Fibroblast of pulmonary artery (primary cell): ENCODE measurements at regions not wholly inside any gene's neighbourhood (a gene's known extent, or its start where the extent isn't known, plus 50 kb on each side); places are given as distances from the start of the nearest gene placed in this dataset.

Source experiments
- DNase-seq: peaks from one replicate; pipeline ENCODE4 v3.0.0-alpha.2; 2010; ENCODE audit warnings: low read depth
- H3K4me3 ChIP-seq: replicated peaks from 2 replicates; pipeline ENCODE4 v1.5.1; 2011; ENCODE audit warnings: low read depth, mild to moderate bottlenecking, control low read depth, low read length, moderate library complexity
- TF ChIP-seq, protein P1 (sequence below): IDR thresholded peaks from 2 replicates; pipeline ENCODE4 v1.5.1; 2011; ENCODE audit warnings: mild to moderate bottlenecking, control low read depth, low read length, inconsistent platforms; ENCODE audit errors: missing control alignments

DNA sequence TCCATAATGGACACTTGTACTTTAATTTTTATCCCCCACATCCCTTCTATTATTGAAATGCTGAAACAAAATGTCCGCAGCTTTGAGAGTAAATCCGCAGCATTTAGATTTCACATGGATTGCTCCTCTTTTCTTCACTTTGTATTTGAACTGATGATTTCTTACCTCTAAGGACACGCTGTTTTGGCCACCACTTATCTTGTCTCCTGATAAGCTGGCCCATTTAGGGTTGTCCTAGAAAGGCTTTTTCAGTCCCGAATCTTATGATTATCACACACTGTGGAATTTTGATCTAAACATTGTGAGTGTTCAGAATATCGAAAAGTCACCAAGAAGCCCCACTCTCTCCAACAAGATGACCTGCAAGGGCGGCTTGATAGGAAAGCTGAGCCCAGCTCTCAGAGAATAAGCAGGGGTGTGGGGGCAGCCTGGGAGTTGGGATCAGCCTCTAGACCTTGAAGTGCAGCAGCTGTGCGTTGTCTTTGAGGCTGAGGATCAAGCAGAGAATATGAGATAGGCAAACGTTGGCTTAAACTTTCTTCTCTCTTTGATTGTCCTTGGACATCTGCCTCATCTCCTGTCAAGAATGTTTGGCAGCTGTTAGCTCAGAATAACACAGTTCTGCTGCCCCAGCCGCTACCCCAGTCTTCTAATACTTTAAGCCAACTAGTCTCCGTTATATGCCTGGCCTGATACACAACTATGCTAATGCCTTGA is 399.7 kb upstream of the NR2F2 start:
- no peak overlapping the region for H3K4me3 ChIP-seq
- TF ChIP-seq, protein P1, sequence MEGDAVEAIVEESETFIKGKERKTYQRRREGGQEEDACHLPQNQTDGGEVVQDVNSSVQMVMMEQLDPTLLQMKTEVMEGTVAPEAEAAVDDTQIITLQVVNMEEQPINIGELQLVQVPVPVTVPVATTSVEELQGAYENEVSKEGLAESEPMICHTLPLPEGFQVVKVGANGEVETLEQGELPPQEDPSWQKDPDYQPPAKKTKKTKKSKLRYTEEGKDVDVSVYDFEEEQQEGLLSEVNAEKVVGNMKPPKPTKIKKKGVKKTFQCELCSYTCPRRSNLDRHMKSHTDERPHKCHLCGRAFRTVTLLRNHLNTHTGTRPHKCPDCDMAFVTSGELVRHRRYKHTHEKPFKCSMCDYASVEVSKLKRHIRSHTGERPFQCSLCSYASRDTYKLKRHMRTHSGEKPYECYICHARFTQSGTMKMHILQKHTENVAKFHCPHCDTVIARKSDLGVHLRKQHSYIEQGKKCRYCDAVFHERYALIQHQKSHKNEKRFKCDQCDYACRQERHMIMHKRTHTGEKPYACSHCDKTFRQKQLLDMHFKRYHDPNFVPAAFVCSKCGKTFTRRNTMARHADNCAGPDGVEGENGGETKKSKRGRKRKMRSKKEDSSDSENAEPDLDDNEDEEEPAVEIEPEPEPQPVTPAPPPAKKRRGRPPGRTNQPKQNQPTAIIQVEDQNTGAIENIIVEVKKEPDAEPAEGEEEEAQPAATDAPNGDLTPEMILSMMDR, result no peak

DNA sequence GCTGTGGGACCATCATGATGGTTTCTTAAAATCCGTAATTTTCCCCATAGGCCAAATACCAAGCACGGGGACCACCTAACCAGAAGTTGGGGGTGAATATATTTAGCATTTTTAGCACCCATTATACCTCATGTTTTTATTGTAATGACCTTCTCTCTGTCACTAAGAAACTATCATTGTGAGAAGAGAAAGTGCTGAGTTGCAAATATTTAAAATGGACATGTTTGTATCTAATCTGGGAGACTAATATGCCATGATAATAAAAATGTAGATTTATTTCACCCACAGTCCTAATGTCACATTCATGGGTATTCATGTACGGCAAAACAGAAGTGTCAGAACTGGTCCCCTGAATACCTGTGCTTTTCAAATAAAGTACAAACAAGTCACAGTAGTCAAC is 398.9 kb upstream of the NR2F2 start:
- TF ChIP-seq, protein P1, result no peak
- DNase-seq, result no peak

More for the DNA sequence above, 399.7 kb upstream of the NR2F2 start:
- DNase-seq, result no peak

DNA sequence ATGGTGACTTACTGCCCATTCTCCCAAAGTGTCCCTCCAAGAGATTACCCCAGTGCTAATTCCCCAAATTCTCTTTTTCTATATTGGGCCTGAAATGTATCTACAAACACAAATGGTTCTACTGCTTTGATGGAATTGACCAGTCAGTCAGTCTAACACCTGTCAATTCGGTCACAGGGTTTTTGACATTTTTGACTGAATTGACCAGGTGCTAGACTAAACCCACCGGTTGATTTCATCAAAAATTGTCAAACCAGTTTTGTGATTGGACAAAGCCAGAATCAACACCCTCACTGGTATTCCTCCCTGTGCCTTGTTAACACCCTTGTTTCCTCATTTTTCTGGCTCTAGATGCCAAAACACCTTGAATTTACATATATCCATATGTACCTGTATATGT is 398.4 kb upstream of the NR2F2 start:
- no peak overlapping the region for H3K4me3 ChIP-seq
- no peak for DNase-seq
- TF ChIP-seq, protein P1, result no peak

More for the DNA sequence above, 398.9 kb upstream of the NR2F2 start:
- no peak overlapping the region for H3K4me3 ChIP-seq

DNA sequence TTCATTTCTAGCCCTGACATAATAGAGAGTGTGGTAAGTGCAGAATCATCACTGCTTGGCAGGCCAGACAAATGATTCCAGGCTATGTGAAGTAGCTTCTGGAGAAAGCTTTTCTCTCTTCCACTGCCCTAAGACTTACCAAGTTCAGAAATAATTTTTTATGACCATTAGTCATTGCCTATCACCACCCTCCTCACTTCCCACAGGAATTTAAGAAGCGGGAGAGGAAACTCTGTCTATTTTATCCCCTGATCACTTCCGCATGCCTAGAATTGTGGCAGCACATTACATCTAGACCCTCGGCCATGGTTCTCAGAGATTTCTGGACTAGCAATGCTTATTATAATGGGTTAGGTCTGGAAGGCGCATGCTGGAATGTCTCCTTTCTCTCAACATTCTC is 397.8 kb upstream of the NR2F2 start:
- peak; percentile 27 for DNase-seq
- TF ChIP-seq, protein P1, result no peak

DNA sequence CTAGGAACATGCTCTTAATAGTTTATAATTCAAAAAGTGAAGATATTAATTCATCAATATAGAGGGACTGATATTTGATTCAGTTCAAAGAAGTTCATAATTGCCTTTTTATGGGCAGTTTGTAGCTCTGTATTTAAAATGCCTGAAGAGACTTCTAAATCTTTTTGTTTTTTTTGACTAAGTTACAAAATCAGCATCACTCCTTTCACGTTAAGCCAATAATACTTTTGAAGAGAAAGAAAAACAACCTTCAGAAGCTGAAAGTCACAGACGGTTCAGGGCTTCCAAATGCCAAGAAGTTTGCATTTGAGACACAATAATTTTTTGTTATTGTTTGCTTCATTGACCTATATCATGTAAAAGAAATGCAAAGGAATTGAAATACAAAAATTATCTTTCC is 394.6 kb upstream of the NR2F2 start:
- no peak for DNase-seq
- TF ChIP-seq, protein P1, result no peak

More for the DNA sequence above, 397.8 kb upstream of the NR2F2 start:
- H3K4me3 ChIP-seq, result no peak overlapping the region

DNA sequence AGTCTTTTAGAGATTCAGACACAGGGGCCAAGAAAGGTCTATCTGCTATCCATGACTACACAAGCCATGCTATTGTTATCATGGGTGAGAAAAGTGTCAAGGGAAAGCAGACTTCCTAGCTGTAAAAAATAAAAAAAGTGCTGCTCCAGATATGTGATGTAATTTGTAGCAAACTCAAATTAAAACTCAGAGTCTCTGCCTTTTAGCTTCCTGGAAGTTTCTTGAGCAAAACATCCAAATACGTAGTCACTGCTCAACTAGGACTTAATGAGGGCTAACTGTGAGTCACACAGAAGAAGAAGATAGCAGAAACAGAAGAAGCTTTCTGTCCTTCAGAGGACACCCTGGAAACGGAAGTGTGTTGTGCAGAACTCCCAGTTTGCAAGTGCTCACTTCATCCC is 393.4 kb upstream of the NR2F2 start:
- TF ChIP-seq, protein P1, result no peak
- peak; percentile 57 for DNase-seq
- H3K4me3 ChIP-seq, result no peak overlapping the region

More for the DNA sequence above, 394.6 kb upstream of the NR2F2 start:
- H3K4me3 ChIP-seq, result no peak overlapping the region
